ENCODE measurements at regions not wholly inside any gene's neighbourhood (a gene's known extent, or its start where the extent isn't known, plus 50 kb on each side); places are given as distances from the start of the nearest gene placed in this dataset.
A peak's percentile ranks its signal among the peaks of the same experiment; 100 is the strongest.

DNA sequence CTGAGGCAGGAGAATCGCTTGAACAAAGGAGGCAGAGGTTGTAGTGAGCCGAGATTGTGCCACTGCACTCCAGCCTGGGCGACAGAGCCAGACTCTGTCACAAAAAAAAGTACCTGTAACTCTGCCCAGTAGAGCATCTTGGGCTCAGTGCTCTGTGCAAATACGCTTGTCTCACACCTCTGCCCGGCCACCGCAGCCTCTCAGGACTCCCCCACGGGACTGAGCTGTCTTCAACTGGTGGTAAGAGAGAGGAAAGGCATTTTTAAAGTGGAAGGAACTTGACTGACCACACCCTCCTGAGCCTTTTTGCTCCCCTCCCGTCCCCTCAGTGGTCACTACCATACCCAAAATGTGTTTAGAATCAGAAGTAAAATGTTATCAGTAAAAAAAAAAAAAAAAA, 174.3 kb upstream of the PIK3R1 start:
- Histone ChIP-seq H3K4me1 (ENCODE audit: control insufficient read depth in 2 of 2, insufficient read depth in 2 of 2, low read length in 2 of 2) (peaks cover 30 to 32% of the 10 kb centered on the region in 2 donors), H3K4me3 (ENCODE audit: control extremely low read depth in 1 of 5, extremely low read depth in 1 of 5, insufficient read depth in 1 of 5, low read depth in 2 of 5, low read length in 4 of 5) (peak overlapping the region in 2 of 5 experiments; percentile 8 to 41), H3K4me2 (replicated peaks; ENCODE audit: low read depth, low read length, poor library complexity, severe bottlenecking) (peak overlapping the region; percentile 72), H3K9ac (ENCODE audit: low read length) (peak overlapping the region; percentile 44), H3K27me3 (replicated peaks in 1 of 4; ENCODE audit: control extremely low read depth in 1 of 4, control insufficient read depth in 3 of 4, insufficient read depth in 4 of 4, low read length in 3 of 4) (no peaks in the 10 kb centered on the region), H3K36me3 (replicated peaks in 1 of 2; ENCODE audit: control extremely low read depth in 1 of 2, control insufficient read depth in 1 of 2, extremely low read depth in 1 of 2, insufficient read depth in 2 of 2, low read length in 1 of 2) (no peaks in the 10 kb centered on the region), H3K9me3 (ENCODE audit: control extremely low read depth in 1 of 3, control insufficient read depth in 2 of 3, insufficient read depth in 1 of 3, low read length in 2 of 3) (no peaks in the 10 kb centered on the region), H4K20me1 (ENCODE audit: control insufficient read depth, insufficient read depth, low read length, poor library complexity, severe bottlenecking) (no peaks in the 10 kb centered on the region), H3K27ac (ENCODE audit: low read length in 2 of 2) (peak overlapping the region; percentile 56 to 82), H3K79me2 (ENCODE audit: control insufficient read depth, insufficient read depth, low read length) (no peaks in the 10 kb centered on the region), H2AFZ (ENCODE audit: insufficient read depth, low read depth, low read length, poor library complexity, severe bottlenecking) (peak overlapping the region; percentile 26)
- H3K9me3 Mint-ChIP-seq (ENCODE audit: insufficient read depth), result no peaks in the 10 kb centered on the region
- peak; percentile 61 for DNase-seq
- no peak for TF ChIP-seq EZH2 (IDR thresholded peaks at IDR 0.05; ENCODE audit: borderline replicate concordance, insufficient read depth, low read depth, low read length, poor library complexity, severe bottlenecking)
- TF ChIP-seq, protein P1, sequence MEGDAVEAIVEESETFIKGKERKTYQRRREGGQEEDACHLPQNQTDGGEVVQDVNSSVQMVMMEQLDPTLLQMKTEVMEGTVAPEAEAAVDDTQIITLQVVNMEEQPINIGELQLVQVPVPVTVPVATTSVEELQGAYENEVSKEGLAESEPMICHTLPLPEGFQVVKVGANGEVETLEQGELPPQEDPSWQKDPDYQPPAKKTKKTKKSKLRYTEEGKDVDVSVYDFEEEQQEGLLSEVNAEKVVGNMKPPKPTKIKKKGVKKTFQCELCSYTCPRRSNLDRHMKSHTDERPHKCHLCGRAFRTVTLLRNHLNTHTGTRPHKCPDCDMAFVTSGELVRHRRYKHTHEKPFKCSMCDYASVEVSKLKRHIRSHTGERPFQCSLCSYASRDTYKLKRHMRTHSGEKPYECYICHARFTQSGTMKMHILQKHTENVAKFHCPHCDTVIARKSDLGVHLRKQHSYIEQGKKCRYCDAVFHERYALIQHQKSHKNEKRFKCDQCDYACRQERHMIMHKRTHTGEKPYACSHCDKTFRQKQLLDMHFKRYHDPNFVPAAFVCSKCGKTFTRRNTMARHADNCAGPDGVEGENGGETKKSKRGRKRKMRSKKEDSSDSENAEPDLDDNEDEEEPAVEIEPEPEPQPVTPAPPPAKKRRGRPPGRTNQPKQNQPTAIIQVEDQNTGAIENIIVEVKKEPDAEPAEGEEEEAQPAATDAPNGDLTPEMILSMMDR (IDR thresholded peaks at IDR 0.05), result no peak
- ATAC-seq (ENCODE audit: low read depth), result peak; percentile 81
- peak overlapping the region; percentile 82 for H3K4me3 Mint-ChIP-seq
- WGBS (ENCODE audit: insufficient coverage), result 25% methylated on average over 4 of the region's 8 CpGs
- peaks cover 32% of the 10 kb centered on the region for H3K4me1 Mint-ChIP-seq
- POLR2A ChIA-PET, result interaction anchor here (0.6 to 1.0 kb wide), 3 partner anchors 174 to 845 kb away, joined by 4 to 9 read pairs (median 8); partner anchors contain the start of genes CD180 and PIK3R1
- H3K27ac Mint-ChIP-seq, result peak overlapping the region; percentile 93
- intact Hi-C loops (cut with micrococcal nuclease), result loop anchor here (10.0 kb wide), 1 partner anchor 174 kb away; the partner anchor contains the start of gene PIK3R1
- CTCF ChIA-PET, result interaction anchor here (0.6 to 1.3 kb wide), 3 partner anchors 84 to 725 kb away, joined by 4 to 6 read pairs (median 6); no protein-coding TSS in a partner anchor
- no peaks in the 10 kb centered on the region for H3K27me3 Mint-ChIP-seq

DNA sequence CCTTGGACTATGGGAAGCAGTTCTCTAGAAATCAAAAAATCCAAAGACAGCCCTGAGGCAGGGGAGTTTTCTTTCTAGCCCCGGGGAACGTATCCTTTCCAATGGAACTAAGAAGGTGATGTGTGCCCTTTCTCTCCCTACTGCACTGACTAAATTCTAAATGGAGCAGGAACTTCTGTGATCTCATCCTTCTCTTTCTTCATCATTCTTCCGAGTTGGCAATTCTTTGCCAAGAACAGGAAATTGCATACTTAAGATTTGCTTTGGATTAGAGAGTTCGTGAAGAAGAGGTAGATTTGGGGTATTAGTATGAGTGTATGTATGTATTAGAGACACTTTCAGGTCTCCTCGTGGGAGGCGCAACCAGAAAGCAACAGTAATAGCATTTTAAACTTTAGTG, 178.0 kb upstream of the PIK3R1 start:
- H3K4me3 Mint-ChIP-seq, result no peak overlapping the region
- POLR2A ChIA-PET, result no interaction called here
- Histone ChIP-seq H3K4me3 (ENCODE audit: control extremely low read depth in 1 of 5, extremely low read depth in 1 of 5, insufficient read depth in 1 of 5, low read depth in 2 of 5, low read length in 4 of 5) (no peak overlapping the region), H3K9ac (ENCODE audit: low read length) (no peak overlapping the region), H3K9me3 (ENCODE audit: control extremely low read depth in 1 of 3, control insufficient read depth in 2 of 3, insufficient read depth in 1 of 3, low read length in 2 of 3) (no peaks in the 10 kb centered on the region), H3K79me2 (ENCODE audit: control insufficient read depth, insufficient read depth, low read length) (no peaks in the 10 kb centered on the region), H3K27me3 (replicated peaks in 1 of 4; ENCODE audit: control extremely low read depth in 1 of 4, control insufficient read depth in 3 of 4, insufficient read depth in 4 of 4, low read length in 3 of 4) (no peaks in the 10 kb centered on the region), H3K36me3 (replicated peaks in 1 of 2; ENCODE audit: control extremely low read depth in 1 of 2, control insufficient read depth in 1 of 2, extremely low read depth in 1 of 2, insufficient read depth in 2 of 2, low read length in 1 of 2) (no peaks in the 10 kb centered on the region), H4K20me1 (ENCODE audit: control insufficient read depth, insufficient read depth, low read length, poor library complexity, severe bottlenecking) (no peaks in the 10 kb centered on the region), H3K4me2 (replicated peaks; ENCODE audit: low read depth, low read length, poor library complexity, severe bottlenecking) (no peak overlapping the region), H3K27ac (ENCODE audit: low read length in 2 of 2) (no peak overlapping the region), H2AFZ (ENCODE audit: insufficient read depth, low read depth, low read length, poor library complexity, severe bottlenecking) (no peak overlapping the region), H3K4me1 (ENCODE audit: control insufficient read depth in 2 of 2, insufficient read depth in 2 of 2, low read length in 2 of 2) (peaks cover 23% of the 10 kb centered on the region in 2 donors)
- intact Hi-C loops (cut with micrococcal nuclease), result no loop called here
- no peak overlapping the region for H3K27ac Mint-ChIP-seq
- peaks cover 20% of the 10 kb centered on the region for H3K4me1 Mint-ChIP-seq
- peaks cover 3% of the 10 kb centered on the region for H3K27me3 Mint-ChIP-seq
- no peaks in the 10 kb centered on the region for H3K9me3 Mint-ChIP-seq (ENCODE audit: insufficient read depth)
- TF ChIP-seq EZH2 (IDR thresholded peaks at IDR 0.05; ENCODE audit: borderline replicate concordance, insufficient read depth, low read depth, low read length, poor library complexity, severe bottlenecking), result no peak
- TF ChIP-seq, protein P1 (IDR thresholded peaks at IDR 0.05), result no peak
- CTCF ChIA-PET, result no interaction called here
- DNase-seq, result no peak
- ATAC-seq (ENCODE audit: low read depth), result no peak
- WGBS (ENCODE audit: insufficient coverage), result 73% methylated on average over 3 of the region's 6 CpGs

All from B cell (primary cell).